Peyer's patch (tissue), 4 donors: ENCODE measurements at regions not wholly inside any gene's neighbourhood (a gene's known extent, or its start where the extent isn't known, plus 50 kb on each side); places are given as distances from the start of the nearest gene placed in this dataset.
"Not testable (repeated sequence)": the region's sequence is repeated elsewhere in the genome, so short reads cannot be mapped to it uniquely, and the experiment has no call there.

Experiments used
- DNase-seq, 3 donors: peaks; one replicate each; pipeline ENCODE4 v3.0.0-alpha.2; 2017 to 2019
- H3K27ac ChIP-seq, 4 donors: fragments of 200-600 bp; sonication (generic); one replicate each; pipeline ENCODE4 v1.5.1; 2016 to 2019
- H3K27me3 ChIP-seq, 2 donors: fragments of 200-600 bp; sonication (generic); one replicate each; pipeline ENCODE4 v1.5.1; 2019
- H3K36me3 ChIP-seq, 3 donors: fragments of 200-600 bp; sonication (generic); one replicate each; pipeline ENCODE4 v1.5.1; 2016 to 2019
- H3K4me1 ChIP-seq, 4 donors: fragments of 200-600 bp; sonication (generic); one replicate each; pipeline ENCODE4 v1.5.1; 2016 to 2019
- H3K4me3 ChIP-seq, 4 donors: fragments of 200-600 bp; sonication (generic); 1 replicate in 3 of 4; 2 replicates in 1 of 4; pipeline ENCODE4 v1.5.1; 2016 to 2019; ENCODE audit warnings: mild to moderate bottlenecking in 1 of 4
- H3K9me3 ChIP-seq, 4 donors: fragments of 200-600 bp; sonication (generic); one replicate each; pipeline ENCODE4 v1.5.1; 2016 to 2019; ENCODE audit warnings: mild to moderate bottlenecking in 1 of 4
- POLR2A ChIP-seq, 2 donors: fragments of 450-650 bp; IDR thresholded peaks; one replicate each; pipeline ENCODE4 v1.5.1; 2017; ENCODE audit warnings: antibody characterized with exemption in 2 of 2, mild to moderate bottlenecking in 2 of 2, moderate library complexity in 2 of 2
- TF ChIP-seq, protein P1 (sequence below), 6 experiments: fragments of 450-650 bp in 4 of 6; fragments of 200-600 bp in 2 of 6; sonication (generic) in 1 of 6; IDR thresholded peaks; one replicate each; pipeline ENCODE4 v1.5.1; 2017 to 2019; ENCODE audit warnings: antibody characterized with exemption in 6 of 6, mild to moderate bottlenecking in 3 of 6, moderate library complexity in 1 of 6

DNA sequence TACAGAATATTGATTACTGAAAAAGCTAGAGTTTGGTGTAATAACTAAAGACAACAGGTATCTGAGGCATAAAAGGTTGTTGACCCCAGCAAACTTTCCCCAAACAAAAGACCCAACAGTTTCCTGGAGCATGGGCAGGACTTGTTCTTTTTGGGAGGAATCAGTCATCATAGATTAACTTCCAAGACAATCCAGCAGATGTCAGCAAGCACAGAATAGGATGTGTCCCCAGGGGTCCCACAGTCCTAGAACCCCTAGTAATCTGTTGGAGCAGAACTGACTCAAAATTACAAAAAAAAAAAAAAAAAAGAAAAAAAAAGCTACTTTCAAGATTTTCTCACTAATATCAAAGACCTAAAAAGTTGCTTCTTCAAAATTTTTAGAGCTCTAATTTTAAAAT is 564.7 kb upstream of the SLC39A10 start:
- Histone ChIP-seq H3K27me3 (no peaks in the 10 kb centered on the region), H3K36me3 (no peaks in the 10 kb centered on the region), H3K4me1 (no peaks in the 10 kb centered on the region), H3K9me3 (no peaks in the 10 kb centered on the region), H3K4me3 (no peak overlapping the region), H3K27ac (no peak overlapping the region)
- no peak for DNase-seq
- no peak for TF ChIP-seq POLR2A (IDR thresholded peaks at IDR 0.05)
- TF ChIP-seq, protein P1, sequence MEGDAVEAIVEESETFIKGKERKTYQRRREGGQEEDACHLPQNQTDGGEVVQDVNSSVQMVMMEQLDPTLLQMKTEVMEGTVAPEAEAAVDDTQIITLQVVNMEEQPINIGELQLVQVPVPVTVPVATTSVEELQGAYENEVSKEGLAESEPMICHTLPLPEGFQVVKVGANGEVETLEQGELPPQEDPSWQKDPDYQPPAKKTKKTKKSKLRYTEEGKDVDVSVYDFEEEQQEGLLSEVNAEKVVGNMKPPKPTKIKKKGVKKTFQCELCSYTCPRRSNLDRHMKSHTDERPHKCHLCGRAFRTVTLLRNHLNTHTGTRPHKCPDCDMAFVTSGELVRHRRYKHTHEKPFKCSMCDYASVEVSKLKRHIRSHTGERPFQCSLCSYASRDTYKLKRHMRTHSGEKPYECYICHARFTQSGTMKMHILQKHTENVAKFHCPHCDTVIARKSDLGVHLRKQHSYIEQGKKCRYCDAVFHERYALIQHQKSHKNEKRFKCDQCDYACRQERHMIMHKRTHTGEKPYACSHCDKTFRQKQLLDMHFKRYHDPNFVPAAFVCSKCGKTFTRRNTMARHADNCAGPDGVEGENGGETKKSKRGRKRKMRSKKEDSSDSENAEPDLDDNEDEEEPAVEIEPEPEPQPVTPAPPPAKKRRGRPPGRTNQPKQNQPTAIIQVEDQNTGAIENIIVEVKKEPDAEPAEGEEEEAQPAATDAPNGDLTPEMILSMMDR (IDR thresholded peaks at IDR 0.05), result no peak

DNA sequence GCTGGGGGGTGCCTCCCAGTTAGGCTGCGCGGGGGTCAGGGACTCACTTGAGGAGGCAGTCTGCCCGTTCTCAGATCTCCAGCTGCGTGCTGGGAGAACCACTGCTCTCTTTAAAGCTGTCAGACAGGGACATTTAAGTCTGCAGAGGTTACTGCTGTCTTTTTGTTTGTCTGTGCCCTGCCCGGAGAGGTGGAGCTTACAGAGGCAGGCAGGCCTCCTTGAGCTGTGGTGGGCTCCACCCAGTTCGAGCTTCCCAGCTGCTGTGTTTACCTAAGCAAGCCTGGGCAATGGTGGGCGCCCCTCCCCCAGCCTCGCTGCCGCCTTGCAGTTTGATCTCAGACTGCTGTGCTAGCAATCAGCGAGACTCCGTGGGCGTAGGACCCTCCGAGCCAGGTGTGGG is 584.2 kb upstream of the SLC39A10 start:
- not testable (repeated sequence) for H3K9me3 ChIP-seq, H3K27me3 ChIP-seq

DNA sequence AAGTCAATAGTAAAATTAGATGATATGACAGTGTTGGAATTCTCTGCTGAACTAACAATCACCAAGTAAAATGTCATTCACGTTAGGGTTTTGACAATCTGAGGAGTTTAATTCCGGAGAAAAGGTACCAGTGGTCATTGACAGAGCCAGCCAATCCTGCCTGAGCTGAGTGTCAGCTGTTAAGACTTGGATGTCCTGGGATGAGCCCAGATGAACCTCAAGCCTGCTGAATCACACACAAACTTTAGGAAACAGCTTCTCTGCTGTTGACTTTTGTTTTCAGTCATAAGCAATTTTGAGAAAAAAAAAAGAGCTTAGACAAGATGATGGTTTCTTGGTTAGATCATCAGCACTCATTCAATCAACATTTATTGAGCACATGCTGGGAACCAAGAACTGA is 600.0 kb upstream of the SLC39A10 start:
- no peak overlapping the region for H3K4me3 ChIP-seq
- no peaks in the 10 kb centered on the region for H3K9me3 ChIP-seq
- no peak for DNase-seq
- no peaks in the 10 kb centered on the region for H3K36me3 ChIP-seq
- H3K27me3 ChIP-seq, result no peaks in the 10 kb centered on the region
- no peak for TF ChIP-seq POLR2A (IDR thresholded peaks at IDR 0.05)
- TF ChIP-seq, protein P1 (IDR thresholded peaks at IDR 0.05), result no peak
- no peaks in the 10 kb centered on the region for H3K4me1 ChIP-seq
- no peak overlapping the region for H3K27ac ChIP-seq

More for the DNA sequence above, 584.2 kb upstream of the SLC39A10 start:
- DNase-seq, H3K27ac ChIP-seq, H3K4me1 ChIP-seq, H3K4me3 ChIP-seq, H3K36me3 ChIP-seq: not testable (repeated sequence)

DNA sequence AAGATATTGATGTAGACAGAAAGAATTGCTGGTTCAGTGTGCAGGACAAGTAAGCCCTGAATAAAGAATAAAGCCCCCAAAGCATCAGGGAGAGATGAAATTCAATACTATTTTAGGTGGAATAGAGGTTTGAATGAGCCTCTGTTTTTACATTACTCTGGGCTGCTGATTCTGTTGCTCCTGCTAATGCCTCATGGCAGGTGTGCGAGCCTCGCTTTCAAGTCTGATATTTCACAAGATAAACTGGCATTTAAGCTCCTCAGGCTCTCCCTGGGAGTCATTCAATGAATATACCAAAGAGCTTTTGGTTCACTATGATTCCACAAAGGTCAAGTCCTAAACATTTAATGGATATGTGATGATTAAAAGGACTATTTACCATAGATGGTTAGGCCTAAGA is 601.0 kb upstream of the SLC39A10 start:
- Histone ChIP-seq H3K4me1 (no peaks in the 10 kb centered on the region), H3K9me3 (no peaks in the 10 kb centered on the region), H3K27me3 (no peaks in the 10 kb centered on the region), H3K36me3 (no peaks in the 10 kb centered on the region), H3K27ac (no peak overlapping the region), H3K4me3 (no peak overlapping the region)
- DNase-seq, result no peak
- TF ChIP-seq, protein P1 (IDR thresholded peaks at IDR 0.05), result no peak
- TF ChIP-seq POLR2A (IDR thresholded peaks at IDR 0.05), result no peak

DNA sequence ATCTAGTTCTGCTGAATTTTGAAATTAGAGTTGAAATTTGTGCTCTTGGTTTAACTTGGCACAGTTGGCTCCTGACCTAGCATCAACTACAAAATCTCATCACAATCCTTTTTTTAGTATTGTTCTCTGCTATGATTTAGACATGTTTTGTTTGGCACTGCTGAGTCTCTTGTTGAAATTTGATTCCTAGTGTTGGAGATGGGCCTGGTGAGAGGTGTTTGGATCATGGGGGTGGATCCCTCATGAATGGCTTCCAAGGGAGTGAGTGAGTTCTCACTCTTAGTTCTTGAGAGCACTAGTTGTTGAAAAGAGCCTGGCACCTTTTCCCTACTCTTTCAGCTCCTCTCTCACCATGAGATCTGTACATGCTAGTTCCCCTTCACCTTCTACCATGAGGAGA is 605.6 kb upstream of the SLC39A10 start:
- TF ChIP-seq, protein P1 (IDR thresholded peaks at IDR 0.05), result no peak
- Histone ChIP-seq H3K4me3 (no peak overlapping the region), H3K27ac (no peak overlapping the region), H3K27me3 (no peaks in the 10 kb centered on the region), H3K36me3 (no peaks in the 10 kb centered on the region), H3K9me3 (no peaks in the 10 kb centered on the region), H3K4me1 (no peaks in the 10 kb centered on the region)
- DNase-seq, result no peak

DNA sequence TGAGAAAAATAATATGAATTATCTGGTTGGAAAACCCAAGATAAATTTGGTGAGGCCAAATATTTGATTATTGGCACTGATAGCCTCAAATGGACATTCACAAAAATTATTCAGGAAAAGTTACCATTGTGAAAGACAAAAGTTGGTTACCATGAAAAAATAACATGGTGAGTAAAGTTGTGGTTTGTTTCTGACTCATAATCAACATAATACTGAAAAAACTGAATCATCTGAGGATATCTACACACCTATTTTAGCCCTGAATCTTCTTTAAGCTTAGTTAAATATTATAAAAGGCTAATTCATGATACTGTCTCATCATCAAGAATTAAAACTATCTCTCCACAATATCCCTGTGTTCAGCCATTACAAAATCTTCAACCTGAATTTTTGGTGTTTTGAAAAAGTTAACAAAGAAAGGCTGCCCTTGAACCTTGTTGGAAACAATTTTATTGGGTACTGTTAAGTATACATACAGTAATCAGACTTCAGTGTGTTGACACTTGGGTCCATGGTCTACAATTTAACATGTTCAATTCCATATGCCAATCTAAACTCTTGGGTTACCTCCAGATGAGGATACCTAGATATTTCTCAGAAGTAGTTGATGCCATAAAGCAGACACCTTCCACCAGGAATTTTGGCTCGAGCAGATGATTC is 607.5 kb upstream of the SLC39A10 start:
- H3K36me3 ChIP-seq, result no peaks in the 10 kb centered on the region

More for the DNA sequence above, 607.5 kb upstream of the SLC39A10 start:
- Histone ChIP-seq H3K9me3 (no peaks in the 10 kb centered on the region), H3K27me3 (no peaks in the 10 kb centered on the region), H3K4me3 (no peak overlapping the region), H3K4me1 (no peaks in the 10 kb centered on the region), H3K27ac (no peak overlapping the region)
- TF ChIP-seq POLR2A (IDR thresholded peaks at IDR 0.05), result no peak
- TF ChIP-seq, protein P1 (IDR thresholded peaks at IDR 0.05), result no peak
- DNase-seq, result no peak
